IMR-90 (cell line): ENCODE measurements at regions not wholly inside any gene's neighbourhood (a gene's known extent, or its start where the extent isn't known, plus 50 kb on each side); places are given as distances from the start of the nearest gene placed in this dataset.

ENCODE experiments used
- ATAC-seq: fragments of 200-7000 bp; cut with Tn5 transposase; 2 replicates; pipeline ENCODE4 v1.9.1; 2020; ENCODE audit warnings: low read depth, mild to moderate bottlenecking, moderate library complexity
- BruUV-seq: library from RNA; stranded (reverse); fragments of 400-500 nt; replicated peaks from 2 replicates; lab custom pipeline; 2021; lab: Mats Ljungman, UMichigan
- CTCF ChIA-PET: fragments of 300-600 bp; formaldehyde crosslinking; extraction: SDS; loops from one replicate; lab custom pipeline; 2021; ENCODE audit warnings: antibody characterized with exemption; lab: Yijun Ruan, JAX
- POLR2A ChIA-PET: fragments of 300-600 bp; sonication (Branson Sonifier 250); formaldehyde crosslinking; loops from one replicate; lab custom pipeline; 2022; ENCODE audit warnings: antibody characterized with exemption; ENCODE audit not compliant: unreplicated experiment; lab: Charles Lee
- DNase-seq: peaks from one replicate; pipeline ENCODE4 v3.0.0; 2013
- H2AFZ ChIP-seq: replicated peaks from 2 replicates; pipeline ENCODE3; 2013; ENCODE audit warnings: low read length, mild to moderate bottlenecking; ENCODE audit not compliant: poor library complexity
- H2AK5ac ChIP-seq: 2 replicates; pipeline ENCODE4 v1.6.1; 2013; ENCODE audit warnings: low read depth, low read length, inconsistent platforms
- H2AK9ac ChIP-seq: replicated peaks from 2 replicates; pipeline ENCODE3; 2013; ENCODE audit warnings: mild to moderate bottlenecking, low read depth, low read length, moderate library complexity; ENCODE audit not compliant: poor library complexity
- H2BK120ac ChIP-seq: 2 replicates; pipeline ENCODE4 v1.6.1; 2013; ENCODE audit warnings: low read depth, low read length, inconsistent platforms
- H2BK15ac ChIP-seq: 3 replicates; pipeline ENCODE4 v1.6.1; 2013; ENCODE audit warnings: low read depth, low read length, inconsistent platforms
- H2BK20ac ChIP-seq: 2 replicates; pipeline ENCODE4 v1.6.1; 2013; ENCODE audit warnings: low read depth, mild to moderate bottlenecking, inconsistent platforms, low read length, moderate library complexity
- H2BK5ac ChIP-seq: 2 replicates; pipeline ENCODE4 v1.6.1; 2013; ENCODE audit warnings: mild to moderate bottlenecking, low read depth, low read length, inconsistent platforms; ENCODE audit not compliant: poor library complexity, severe bottlenecking
- H3K14ac ChIP-seq: replicated peaks from 2 replicates; pipeline ENCODE4 v1.6.1; 2013; ENCODE audit warnings: low read depth, low read length, inconsistent platforms
- H3K18ac ChIP-seq: 2 replicates; pipeline ENCODE4 v1.6.1; 2013; ENCODE audit warnings: low read depth, low read length, control low read depth
- H3K23ac ChIP-seq: 2 replicates; pipeline ENCODE4 v1.6.1; 2013; ENCODE audit warnings: low read depth, low read length, inconsistent platforms
- H3K27ac ChIP-seq: 2 replicates; pipeline ENCODE4 v1.5.1; 2013; ENCODE audit warnings: mild to moderate bottlenecking, control low read depth, low read length; ENCODE audit not compliant: insufficient read depth
- H3K27me3 ChIP-seq: 2 replicates; pipeline ENCODE4 v1.6.1; 2013; ENCODE audit warnings: low read length; ENCODE audit not compliant: control insufficient read depth, insufficient read depth
- H3K36me3 ChIP-seq: 2 replicates; pipeline ENCODE4 v1.6.1; 2013; ENCODE audit warnings: low read length, mixed read lengths; ENCODE audit not compliant: control insufficient read depth, insufficient read depth
- H3K4ac ChIP-seq: 2 replicates; pipeline ENCODE4 v1.6.1; 2013; ENCODE audit warnings: low read depth, low read length, inconsistent platforms
- H3K4me1 ChIP-seq: 2 replicates; pipeline ENCODE4 v1.6.1; 2013; ENCODE audit warnings: low read length, mixed read lengths; ENCODE audit not compliant: control insufficient read depth, insufficient read depth
- H3K4me2 ChIP-seq: 2 replicates; pipeline ENCODE4 v1.6.1; 2013; ENCODE audit warnings: low read depth, mild to moderate bottlenecking, control low read depth, low read length, moderate library complexity
- H3K4me3 ChIP-seq: 2 replicates; pipeline ENCODE4 v1.5.1; 2013; ENCODE audit warnings: low read depth, mild to moderate bottlenecking, control low read depth, low read length, moderate library complexity; ENCODE audit not compliant: insufficient read depth
- H3K56ac ChIP-seq: 2 replicates; pipeline ENCODE4 v1.6.1; 2013; ENCODE audit warnings: low read length, inconsistent platforms; ENCODE audit not compliant: insufficient read depth; ENCODE audit errors: extremely low read depth
- H3K79me1 ChIP-seq, 2 experiments: 2 replicates each; pipeline ENCODE4 v1.6.1; 2013; ENCODE audit warnings: low read length in 2 of 2, inconsistent platforms in 1 of 2, low read depth in 1 of 2
- H3K9ac ChIP-seq: 2 replicates; pipeline ENCODE4 v1.6.1; 2013; ENCODE audit warnings: low read depth, low read length, control low read depth
- H3K9me1 ChIP-seq: 2 replicates; pipeline ENCODE4 v1.6.1; 2013; ENCODE audit warnings: low read length, inconsistent platforms; ENCODE audit not compliant: insufficient read depth
- H3K9me3 ChIP-seq: 2 replicates; pipeline ENCODE4 v1.6.1; 2013; ENCODE audit warnings: low read length; ENCODE audit not compliant: control insufficient read depth, insufficient read depth
- H4K20me1 ChIP-seq: 2 replicates; pipeline ENCODE4 v1.6.1; 2013; ENCODE audit warnings: low read length, inconsistent platforms; ENCODE audit not compliant: insufficient read depth
- H4K5ac ChIP-seq: 2 replicates; pipeline ENCODE4 v1.6.1; 2013; ENCODE audit warnings: mild to moderate bottlenecking, low read depth, low read length, control low read depth
- H4K8ac ChIP-seq, 2 experiments: 2 replicates each; pipeline ENCODE4 v1.6.1; 2013; ENCODE audit warnings: low read depth in 2 of 2, low read length in 2 of 2, control low read depth in 1 of 2, inconsistent platforms in 1 of 2
- H4K91ac ChIP-seq: 2 replicates; pipeline ENCODE4 v1.6.1; 2013; ENCODE audit warnings: low read depth, low read length, inconsistent platforms; ENCODE audit not compliant: insufficient read depth
- CEBPB ChIP-seq: IDR thresholded peaks from 2 replicates; pipeline ENCODE4 v1.6.1; 2012; ENCODE audit warnings: low read depth, low read length, improper control_type of control experiment
- MAFK ChIP-seq: IDR thresholded peaks from 2 replicates; pipeline ENCODE4 v1.6.1; 2012; ENCODE audit warnings: low read depth, low read length, improper control_type of control experiment
- MAZ ChIP-seq: IDR thresholded peaks from 2 replicates; pipeline ENCODE4 v1.6.1; 2012; ENCODE audit warnings: low read depth, mild to moderate bottlenecking, low read length, improper control_type of control experiment, moderate library complexity, borderline replicate concordance
- MXI1 ChIP-seq: IDR thresholded peaks from 2 replicates; pipeline ENCODE4 v1.6.1; 2012; ENCODE audit warnings: low read depth, mild to moderate bottlenecking, low read length, moderate library complexity, borderline replicate concordance
- NFE2L2 ChIP-seq: fragments of 150-350 bp; IDR thresholded peaks from 2 replicates; pipeline ENCODE4 v1.6.1; 2016; ENCODE audit warnings: low read depth, mild to moderate bottlenecking, low read length
- RAD21 ChIP-seq: IDR thresholded peaks from 2 replicates; pipeline ENCODE4 v1.6.1; 2012; ENCODE audit warnings: low read length, improper control_type of control experiment
- RCOR1 ChIP-seq: IDR thresholded peaks from 2 replicates; pipeline ENCODE4 v1.6.1; 2012; ENCODE audit warnings: mild to moderate bottlenecking, low read length, improper control_type of control experiment; ENCODE audit not compliant: insufficient replicate concordance
- RFX5 ChIP-seq: IDR thresholded peaks from 2 replicates; pipeline ENCODE4 v1.8.0; 2012; ENCODE audit warnings: low read depth, mild to moderate bottlenecking, low read length, moderate library complexity
- SMC3 ChIP-seq: fragments of 150-350 bp; IDR thresholded peaks from 2 replicates; pipeline ENCODE4 v1.6.1; 2016; ENCODE audit warnings: low read depth, mild to moderate bottlenecking, antibody characterized with exemption, low read length, moderate library complexity
- USF2 ChIP-seq: fragments of 150-350 bp; IDR thresholded peaks from 2 replicates; pipeline ENCODE4 v1.6.1; 2017; ENCODE audit warnings: mild to moderate bottlenecking, antibody characterized with exemption, low read length, low read depth
- WGBS, 2 experiments: methylation state at CpG; one replicate each; pipeline versions ENCODE4 v1.1.5 to v1.1.7; 2013; ENCODE audit warnings: missing lambda C conversion rate in 2 of 2; ENCODE audit not compliant: insufficient read length in 1 of 2; ENCODE audit errors: extremely low coverage in 2 of 2; 5-methylcytosine and 5-hydroxymethylcytosine counted together
- dilution Hi-C: fragments of 300-500 bp; cut with HindIII; formaldehyde crosslinking; loops from one replicate; pipeline ENCODE4 v1.14.3; 2018; ENCODE audit warnings: low sequenced_read_pairs; ENCODE audit not compliant: unreplicated experiment
- in situ Hi-C: fragments of 300-500 bp; cut with MboI; formaldehyde crosslinking; loops from 3 replicates; pipeline ENCODE4 v1.14.3; 2019; ENCODE audit warnings: low sequenced_read_pairs, inconsistent platforms, mixed read lengths
- intact Hi-C: fragments of 100-400 bp; cut with micrococcal nuclease; formaldehyde crosslinking; loops from 2 replicates; pipeline ENCODE4 v1.10.0; 2022
- TF ChIP-seq, protein P1 (sequence below): fragments of 150-350 bp; IDR thresholded peaks from 2 replicates; pipeline ENCODE4 v1.6.1; 2016; ENCODE audit warnings: low read depth, mild to moderate bottlenecking, low read length, moderate library complexity, borderline replicate concordance
- TF ChIP-seq, protein P2 (sequence below): conservative IDR thresholded peaks from 2 replicates; pipeline ENCODE4 v1.5.1; 2012; ENCODE audit warnings: mild to moderate bottlenecking, low read depth, low read length, improper control_type of control experiment

DNA sequence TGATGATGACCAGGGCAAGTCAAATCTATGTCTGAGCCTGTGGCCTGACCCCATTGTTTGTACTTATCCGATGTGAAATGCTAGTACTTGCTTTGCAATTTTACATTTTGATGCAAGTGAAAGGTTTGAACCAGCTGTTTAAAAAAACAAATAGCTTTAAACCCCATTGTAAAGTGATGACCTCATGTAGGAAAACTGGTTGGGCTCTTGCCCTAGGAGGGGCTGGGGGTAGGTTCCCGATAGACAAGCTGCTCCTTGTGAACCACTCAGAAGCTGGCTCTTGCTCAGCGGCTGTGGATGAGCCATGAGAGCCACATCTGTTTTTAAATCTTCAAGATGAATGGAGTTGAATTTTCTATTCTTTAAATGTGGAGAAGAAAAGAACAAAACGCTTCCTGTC lies 185.3 kb downstream of the WDR11 start:
- Histone ChIP-seq H2AFZ (no peak overlapping the region), H3K23ac (no peak overlapping the region), H3K36me3 (no peaks in the 10 kb centered on the region), H3K4me2 (no peak overlapping the region), H3K27me3 (no peaks in the 10 kb centered on the region), H3K18ac (no peak overlapping the region), H3K14ac (no peak overlapping the region), H3K4ac (no peak overlapping the region), H3K79me1 (no peaks in the 10 kb centered on the region), H2AK9ac (no peak overlapping the region), H4K8ac (no peak overlapping the region), H2BK15ac (no peak overlapping the region), H2BK20ac (no peak overlapping the region), H4K91ac (no peak overlapping the region), H3K9me1 (no peaks in the 10 kb centered on the region), H2AK5ac (no peak overlapping the region), H2BK120ac (no peak overlapping the region), H3K9me3 (peaks cover 10% of the 10 kb centered on the region), H3K4me1 (no peaks in the 10 kb centered on the region), H3K9ac (no peak overlapping the region), H3K4me3 (no peak overlapping the region), H3K56ac (no peak overlapping the region), H4K20me1 (no peaks in the 10 kb centered on the region), H3K27ac (no peak overlapping the region), H4K5ac (no peak overlapping the region), H2BK5ac (no peak overlapping the region)
- no peak for DNase-seq
- intact Hi-C loops (no loop called here), in situ Hi-C loops (no loop called here), dilution Hi-C loops (no loop called here)
- POLR2A ChIA-PET: no interaction called here
- no TSS peak for BruUV-seq
- no peak for ATAC-seq
- TF ChIP-seq RFX5 (no peak), USF2 (no peak), CEBPB (no peak), RAD21 (no peak), MAFK (no peak), RCOR1 (no peak), MAZ (no peak), MXI1 (no peak), SMC3 (no peak), NFE2L2 (no peak)
- TF ChIP-seq, protein P1, sequence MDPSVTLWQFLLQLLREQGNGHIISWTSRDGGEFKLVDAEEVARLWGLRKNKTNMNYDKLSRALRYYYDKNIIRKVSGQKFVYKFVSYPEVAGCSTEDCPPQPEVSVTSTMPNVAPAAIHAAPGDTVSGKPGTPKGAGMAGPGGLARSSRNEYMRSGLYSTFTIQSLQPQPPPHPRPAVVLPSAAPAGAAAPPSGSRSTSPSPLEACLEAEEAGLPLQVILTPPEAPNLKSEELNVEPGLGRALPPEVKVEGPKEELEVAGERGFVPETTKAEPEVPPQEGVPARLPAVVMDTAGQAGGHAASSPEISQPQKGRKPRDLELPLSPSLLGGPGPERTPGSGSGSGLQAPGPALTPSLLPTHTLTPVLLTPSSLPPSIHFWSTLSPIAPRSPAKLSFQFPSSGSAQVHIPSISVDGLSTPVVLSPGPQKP: no peak
- TF ChIP-seq, protein P2, sequence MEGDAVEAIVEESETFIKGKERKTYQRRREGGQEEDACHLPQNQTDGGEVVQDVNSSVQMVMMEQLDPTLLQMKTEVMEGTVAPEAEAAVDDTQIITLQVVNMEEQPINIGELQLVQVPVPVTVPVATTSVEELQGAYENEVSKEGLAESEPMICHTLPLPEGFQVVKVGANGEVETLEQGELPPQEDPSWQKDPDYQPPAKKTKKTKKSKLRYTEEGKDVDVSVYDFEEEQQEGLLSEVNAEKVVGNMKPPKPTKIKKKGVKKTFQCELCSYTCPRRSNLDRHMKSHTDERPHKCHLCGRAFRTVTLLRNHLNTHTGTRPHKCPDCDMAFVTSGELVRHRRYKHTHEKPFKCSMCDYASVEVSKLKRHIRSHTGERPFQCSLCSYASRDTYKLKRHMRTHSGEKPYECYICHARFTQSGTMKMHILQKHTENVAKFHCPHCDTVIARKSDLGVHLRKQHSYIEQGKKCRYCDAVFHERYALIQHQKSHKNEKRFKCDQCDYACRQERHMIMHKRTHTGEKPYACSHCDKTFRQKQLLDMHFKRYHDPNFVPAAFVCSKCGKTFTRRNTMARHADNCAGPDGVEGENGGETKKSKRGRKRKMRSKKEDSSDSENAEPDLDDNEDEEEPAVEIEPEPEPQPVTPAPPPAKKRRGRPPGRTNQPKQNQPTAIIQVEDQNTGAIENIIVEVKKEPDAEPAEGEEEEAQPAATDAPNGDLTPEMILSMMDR: no peak
- 22% methylated on average over 2 of the region's 4 CpGs; no CpG with 5 or more reads in 1 of the 2 experiments for WGBS, 2 experiments
- CTCF ChIA-PET: no interaction called here
